ENCODE measurements at regions not wholly inside any gene's neighbourhood (a gene's known extent, or its start where the extent isn't known, plus 50 kb on each side); places are given as distances from the start of the nearest gene placed in this dataset.

- Histone ChIP-seq H3K9me1 (ENCODE audit: insufficient read depth, low read length) (no peaks in the 10 kb centered on the region), H4K8ac (ENCODE audit: low read depth in 2 of 2, low read length in 2 of 2) (no peak overlapping the region), H3K27me3 (ENCODE audit: control insufficient read depth, insufficient read depth, low read length) (no peaks in the 10 kb centered on the region), H3K9ac (ENCODE audit: low read depth, low read length) (no peak overlapping the region), H4K91ac (ENCODE audit: insufficient read depth, low read depth, low read length) (no peak overlapping the region), H3K14ac (replicated peaks; ENCODE audit: low read depth, low read length) (no peak overlapping the region), H3K56ac (ENCODE audit: extremely low read depth, insufficient read depth, low read length) (no peak overlapping the region), H2AK5ac (ENCODE audit: low read depth, low read length) (no peak overlapping the region), H3K4me2 (ENCODE audit: low read depth, low read length) (no peak overlapping the region), H3K18ac (ENCODE audit: low read depth, low read length) (no peak overlapping the region), H2AK9ac (replicated peaks; ENCODE audit: low read depth, low read length, poor library complexity) (no peak overlapping the region), H3K79me1 (ENCODE audit: low read depth in 1 of 2, low read length in 2 of 2) (no peaks in the 10 kb centered on the region), H3K4ac (ENCODE audit: low read depth, low read length) (no peak overlapping the region), H4K20me1 (ENCODE audit: insufficient read depth, low read length) (no peaks in the 10 kb centered on the region), H3K23ac (ENCODE audit: low read depth, low read length) (no peak overlapping the region), H3K27ac (ENCODE audit: insufficient read depth, low read length) (no peak overlapping the region), H3K4me1 (ENCODE audit: control insufficient read depth, insufficient read depth, low read length) (peaks cover 2% of the 10 kb centered on the region; the same call in 1 of the 2 replicates), H2BK20ac (ENCODE audit: low read depth, low read length) (no peak overlapping the region), H3K4me3 (ENCODE audit: insufficient read depth, low read depth, low read length) (no peak overlapping the region), H2BK120ac (ENCODE audit: low read depth, low read length) (no peak overlapping the region), H2AFZ (replicated peaks; ENCODE audit: low read length, poor library complexity) (no peak overlapping the region), H3K9me3 (ENCODE audit: control insufficient read depth, insufficient read depth, low read length) (0 out of 2 replicates have a peak, but pooled peaks cover 2% of the 10 kb centered on the region), H2BK5ac (ENCODE audit: low read depth, low read length, poor library complexity, severe bottlenecking) (peak overlapping the region; percentile 69), H3K36me3 (ENCODE audit: control insufficient read depth, insufficient read depth, low read length) (no peaks in the 10 kb centered on the region), H4K5ac (ENCODE audit: low read depth, low read length) (no peak overlapping the region), H2BK15ac (ENCODE audit: low read depth, low read length) (no peak overlapping the region)
- dilution Hi-C loops (cut with HindIII; ENCODE audit: low sequenced_read_pairs, unreplicated experiment) (no loop called here), intact Hi-C loops (cut with micrococcal nuclease) (loop anchor here (5.0 kb wide), 1 partner anchor 82 kb away; no protein-coding TSS in a partner anchor), in situ Hi-C loops (cut with MboI; ENCODE audit: low sequenced_read_pairs) (no loop called here)
- DNase-seq: peak; percentile 54
- TF ChIP-seq MXI1 (IDR thresholded peaks at IDR 0.05; ENCODE audit: borderline replicate concordance, low read depth, low read length) (no peak), CTCF (conservative IDR thresholded peaks at IDR 0.05; ENCODE audit: low read depth, low read length) (no peak), MAZ (IDR thresholded peaks at IDR 0.05; ENCODE audit: borderline replicate concordance, low read depth, low read length) (no peak), ELK1 (IDR thresholded peaks at IDR 0.05; ENCODE audit: borderline replicate concordance, low read depth, low read length) (no peak), POLR2A (IDR thresholded peaks at IDR 0.05; ENCODE audit: low read depth, low read length) (no peak), BHLHE40 (IDR thresholded peaks at IDR 0.05; ENCODE audit: low read depth, low read length) (no peak), NFE2L2 (IDR thresholded peaks at IDR 0.05; ENCODE audit: low read depth, low read length) (no peak), CHD1 (IDR thresholded peaks at IDR 0.05; ENCODE audit: low read depth, low read length) (no peak), RCOR1 (IDR thresholded peaks at IDR 0.05; ENCODE audit: insufficient replicate concordance, low read length) (no peak), FOS (IDR thresholded peaks at IDR 0.05; ENCODE audit: low read depth, low read length) (no peak)
- no TSS peak for BruUV-seq (replicated peaks)
- ChIA-PET POLR2A (ENCODE audit: unreplicated experiment) (interaction anchor here (0.6 kb wide), 2 partner anchors 17 to 224 kb away, joined by 3 read pairs; no protein-coding TSS in a partner anchor), CTCF (no interaction called here)
- 71% methylated on average over 1 of the region's 3 CpGs; no CpG with 5 or more reads in 1 of the 2 experiments for WGBS, 2 experiments (ENCODE audit: extremely low coverage in 2 of 2, insufficient read length in 1 of 2)
- peak; percentile 35 for ATAC-seq (ENCODE audit: low read depth)
Observed at GRCh38 chr7:82699773-82700186, 256.2 kb upstream of the CACNA2D1 start.
